ENCODE measurements at regions not wholly inside any gene's neighbourhood (a gene's known extent, or its start where the extent isn't known, plus 50 kb on each side); places are given as distances from the start of the nearest gene placed in this dataset.
"Not testable (repeated sequence)": the region's sequence is repeated elsewhere in the genome, so short reads cannot be mapped to it uniquely, and the experiment has no call there.

GRCh38 chr1:222187566-222188332, 360.2 kb downstream of the HHIPL2 start:
- Histone ChIP-seq H3K27ac (ENCODE audit: low read length) (no peak overlapping the region), H3K4me3 (ENCODE audit: low read length) (no peak overlapping the region), H3K9me3 (ENCODE audit: control insufficient read depth, insufficient read depth, low read length) (no peaks in the 10 kb centered on the region), H3K27me3 (ENCODE audit: control insufficient read depth, insufficient read depth, low read length) (no peaks in the 10 kb centered on the region), H3K36me3 (ENCODE audit: control insufficient read depth, insufficient read depth, low read length) (no peaks in the 10 kb centered on the region), H3K4me1 (ENCODE audit: control insufficient read depth, insufficient read depth, low read length) (no peaks in the 10 kb centered on the region)
- no CpG with 5 or more reads among the region's 6 CpGs for WGBS (ENCODE audit: insufficient coverage, insufficient read length)
- no peak for DNase-seq (ENCODE audit: low read depth, low spot score)

- Histone ChIP-seq H3K9me3 (ENCODE audit: control insufficient read depth, insufficient read depth, low read length) (no peaks in the 10 kb centered on the region), H3K27me3 (ENCODE audit: control insufficient read depth, insufficient read depth, low read length) (no peaks in the 10 kb centered on the region), H3K4me3 (ENCODE audit: low read length) (no peak overlapping the region), H3K4me1 (ENCODE audit: control insufficient read depth, insufficient read depth, low read length) (no peaks in the 10 kb centered on the region), H3K27ac (ENCODE audit: low read length) (no peak overlapping the region), H3K36me3 (ENCODE audit: control insufficient read depth, insufficient read depth, low read length) (no peaks in the 10 kb centered on the region)
- DNase-seq (ENCODE audit: low read depth, low spot score): no peak
Measured at GRCh38 chr1:222182641-222183040, 365.3 kb downstream of the HHIPL2 start.

GRCh38 chr1:222181191-222181590, 366.7 kb downstream of the HHIPL2 start:
- Histone ChIP-seq H3K4me1 (ENCODE audit: control insufficient read depth, insufficient read depth, low read length) (no peaks in the 10 kb centered on the region), H3K9me3 (ENCODE audit: control insufficient read depth, insufficient read depth, low read length) (no peaks in the 10 kb centered on the region), H3K4me3 (ENCODE audit: low read length) (no peak overlapping the region), H3K36me3 (ENCODE audit: control insufficient read depth, insufficient read depth, low read length) (no peaks in the 10 kb centered on the region), H3K27me3 (ENCODE audit: control insufficient read depth, insufficient read depth, low read length) (no peaks in the 10 kb centered on the region), H3K27ac (ENCODE audit: low read length) (no peak overlapping the region)
- no CpG with 5 or more reads among the region's 1 CpG for WGBS (ENCODE audit: insufficient coverage, insufficient read length)
- no peak for DNase-seq (ENCODE audit: low read depth, low spot score)

- H3K9me3 ChIP-seq (ENCODE audit: control insufficient read depth, insufficient read depth, low read length); H3K4me3 ChIP-seq (ENCODE audit: low read length); DNase-seq (ENCODE audit: low read depth, low spot score); H3K27ac ChIP-seq (ENCODE audit: low read length); H3K27me3 ChIP-seq (ENCODE audit: control insufficient read depth, insufficient read depth, low read length); H3K4me1 ChIP-seq (ENCODE audit: control insufficient read depth, insufficient read depth, low read length); H3K36me3 ChIP-seq (ENCODE audit: control insufficient read depth, insufficient read depth, low read length): not testable (repeated sequence)
- WGBS (ENCODE audit: insufficient coverage, insufficient read length): no CpG with 5 or more reads among the region's 4 CpGs
Measured at GRCh38 chr1:222177496-222177895, 370.4 kb downstream of the HHIPL2 start.

GRCh38 chr1:222171005-222171404, 376.9 kb downstream of the HHIPL2 start:
- no peak overlapping the region for H3K27ac ChIP-seq (ENCODE audit: low read length)
- H3K4me1 ChIP-seq (ENCODE audit: control insufficient read depth, insufficient read depth, low read length): no peaks in the 10 kb centered on the region
- no peaks in the 10 kb centered on the region for H3K27me3 ChIP-seq (ENCODE audit: control insufficient read depth, insufficient read depth, low read length)
- no peaks in the 10 kb centered on the region for H3K9me3 ChIP-seq (ENCODE audit: control insufficient read depth, insufficient read depth, low read length)
- no CpG with 5 or more reads among the region's 2 CpGs for WGBS (ENCODE audit: insufficient coverage, insufficient read length)
- H3K4me3 ChIP-seq (ENCODE audit: low read length): no peak overlapping the region
- H3K36me3 ChIP-seq (ENCODE audit: control insufficient read depth, insufficient read depth, low read length): no peaks in the 10 kb centered on the region
- no peak for DNase-seq (ENCODE audit: low read depth, low spot score)

- no CpG with 5 or more reads among the region's 1 CpG for WGBS (ENCODE audit: insufficient coverage, insufficient read length)
Measured at GRCh38 chr1:222168621-222169020, 379.3 kb downstream of the HHIPL2 start.

GRCh38 chr1:222167896-222168295, 380.0 kb downstream of the HHIPL2 start:
- Histone ChIP-seq H3K27ac (ENCODE audit: low read length) (no peak overlapping the region), H3K27me3 (ENCODE audit: control insufficient read depth, insufficient read depth, low read length) (no peaks in the 10 kb centered on the region), H3K36me3 (ENCODE audit: control insufficient read depth, insufficient read depth, low read length) (no peaks in the 10 kb centered on the region), H3K4me1 (ENCODE audit: control insufficient read depth, insufficient read depth, low read length) (no peaks in the 10 kb centered on the region), H3K9me3 (ENCODE audit: control insufficient read depth, insufficient read depth, low read length) (no peaks in the 10 kb centered on the region), H3K4me3 (ENCODE audit: low read length) (no peak overlapping the region)
- WGBS (ENCODE audit: insufficient coverage, insufficient read length): no CpG with 5 or more reads among the region's 1 CpG
- DNase-seq (ENCODE audit: low read depth, low spot score): no peak

More at GRCh38 chr1:222168621-222169020, 379.3 kb downstream of the HHIPL2 start:
- H3K27me3 ChIP-seq (ENCODE audit: control insufficient read depth, insufficient read depth, low read length): no peaks in the 10 kb centered on the region
- no peaks in the 10 kb centered on the region for H3K4me1 ChIP-seq (ENCODE audit: control insufficient read depth, insufficient read depth, low read length)
- H3K27ac ChIP-seq (ENCODE audit: low read length): no peak overlapping the region
- H3K36me3 ChIP-seq (ENCODE audit: control insufficient read depth, insufficient read depth, low read length): no peaks in the 10 kb centered on the region
- no peak for DNase-seq (ENCODE audit: low read depth, low spot score)
- H3K9me3 ChIP-seq (ENCODE audit: control insufficient read depth, insufficient read depth, low read length): no peaks in the 10 kb centered on the region
- no peak overlapping the region for H3K4me3 ChIP-seq (ENCODE audit: low read length)

- H3K27ac ChIP-seq (ENCODE audit: low read length): no peak overlapping the region
- H3K9me3 ChIP-seq (ENCODE audit: control insufficient read depth, insufficient read depth, low read length): no peaks in the 10 kb centered on the region
- no peak for DNase-seq (ENCODE audit: low read depth, low spot score)
- no peaks in the 10 kb centered on the region for H3K4me1 ChIP-seq (ENCODE audit: control insufficient read depth, insufficient read depth, low read length)
- no peaks in the 10 kb centered on the region for H3K27me3 ChIP-seq (ENCODE audit: control insufficient read depth, insufficient read depth, low read length)
- no CpG with 5 or more reads among the region's 3 CpGs for WGBS (ENCODE audit: insufficient coverage, insufficient read length)
- no peak overlapping the region for H3K4me3 ChIP-seq (ENCODE audit: low read length)
- no peaks in the 10 kb centered on the region for H3K36me3 ChIP-seq (ENCODE audit: control insufficient read depth, insufficient read depth, low read length)
Measured at GRCh38 chr1:222167111-222167510, 380.8 kb downstream of the HHIPL2 start.

GRCh38 chr1:222165629-222166028, 382.3 kb downstream of the HHIPL2 start:
- Histone ChIP-seq H3K27me3 (ENCODE audit: control insufficient read depth, insufficient read depth, low read length) (no peaks in the 10 kb centered on the region), H3K36me3 (ENCODE audit: control insufficient read depth, insufficient read depth, low read length) (no peaks in the 10 kb centered on the region), H3K27ac (ENCODE audit: low read length) (no peak overlapping the region), H3K4me3 (ENCODE audit: low read length) (no peak overlapping the region), H3K9me3 (ENCODE audit: control insufficient read depth, insufficient read depth, low read length) (no peaks in the 10 kb centered on the region), H3K4me1 (ENCODE audit: control insufficient read depth, insufficient read depth, low read length) (no peaks in the 10 kb centered on the region)
- WGBS (ENCODE audit: insufficient coverage, insufficient read length): no CpG with 5 or more reads among the region's 3 CpGs
- no peak for DNase-seq (ENCODE audit: low read depth, low spot score)

- no peak overlapping the region for H3K27ac ChIP-seq (ENCODE audit: low read length)
- no peaks in the 10 kb centered on the region for H3K36me3 ChIP-seq (ENCODE audit: control insufficient read depth, insufficient read depth, low read length)
- H3K27me3 ChIP-seq (ENCODE audit: control insufficient read depth, insufficient read depth, low read length): no peaks in the 10 kb centered on the region
- no peaks in the 10 kb centered on the region for H3K9me3 ChIP-seq (ENCODE audit: control insufficient read depth, insufficient read depth, low read length)
- no CpG with 5 or more reads among the region's 2 CpGs for WGBS (ENCODE audit: insufficient coverage, insufficient read length)
- DNase-seq (ENCODE audit: low read depth, low spot score): no peak
- no peak overlapping the region for H3K4me3 ChIP-seq (ENCODE audit: low read length)
- H3K4me1 ChIP-seq (ENCODE audit: control insufficient read depth, insufficient read depth, low read length): no peaks in the 10 kb centered on the region
Measured at GRCh38 chr1:222163895-222164294, 384.0 kb downstream of the HHIPL2 start.

GRCh38 chr1:222161676-222162075, 386.2 kb downstream of the HHIPL2 start:
- no peak for DNase-seq (ENCODE audit: low read depth, low spot score)
- no peak overlapping the region for H3K4me3 ChIP-seq (ENCODE audit: low read length)
- no peak overlapping the region for H3K27ac ChIP-seq (ENCODE audit: low read length)
- no peaks in the 10 kb centered on the region for H3K9me3 ChIP-seq (ENCODE audit: control insufficient read depth, insufficient read depth, low read length)
- no peaks in the 10 kb centered on the region for H3K27me3 ChIP-seq (ENCODE audit: control insufficient read depth, insufficient read depth, low read length)
- no CpG with 5 or more reads among the region's 3 CpGs for WGBS (ENCODE audit: insufficient coverage, insufficient read length)
- no peaks in the 10 kb centered on the region for H3K4me1 ChIP-seq (ENCODE audit: control insufficient read depth, insufficient read depth, low read length)
- no peaks in the 10 kb centered on the region for H3K36me3 ChIP-seq (ENCODE audit: control insufficient read depth, insufficient read depth, low read length)

Measured in iPS DF 6.9 (cell line).